LNCAP (cell line): ENCODE measurements at regions not wholly inside any gene's neighbourhood (a gene's known extent, or its start where the extent isn't known, plus 50 kb on each side); places are given as distances from the start of the nearest gene placed in this dataset.

Experiments
- TF ChIP-seq, protein P1 (sequence below): fragments of 450-650 bp; IDR thresholded peaks from 2 replicates; pipeline ENCODE4 v1.5.1; 2017; ENCODE audit warnings: mild to moderate bottlenecking

GRCh38 chr1:238006779-238007178 lies 116.1 kb upstream of the ZP4 start:
- TF ChIP-seq, protein P1, sequence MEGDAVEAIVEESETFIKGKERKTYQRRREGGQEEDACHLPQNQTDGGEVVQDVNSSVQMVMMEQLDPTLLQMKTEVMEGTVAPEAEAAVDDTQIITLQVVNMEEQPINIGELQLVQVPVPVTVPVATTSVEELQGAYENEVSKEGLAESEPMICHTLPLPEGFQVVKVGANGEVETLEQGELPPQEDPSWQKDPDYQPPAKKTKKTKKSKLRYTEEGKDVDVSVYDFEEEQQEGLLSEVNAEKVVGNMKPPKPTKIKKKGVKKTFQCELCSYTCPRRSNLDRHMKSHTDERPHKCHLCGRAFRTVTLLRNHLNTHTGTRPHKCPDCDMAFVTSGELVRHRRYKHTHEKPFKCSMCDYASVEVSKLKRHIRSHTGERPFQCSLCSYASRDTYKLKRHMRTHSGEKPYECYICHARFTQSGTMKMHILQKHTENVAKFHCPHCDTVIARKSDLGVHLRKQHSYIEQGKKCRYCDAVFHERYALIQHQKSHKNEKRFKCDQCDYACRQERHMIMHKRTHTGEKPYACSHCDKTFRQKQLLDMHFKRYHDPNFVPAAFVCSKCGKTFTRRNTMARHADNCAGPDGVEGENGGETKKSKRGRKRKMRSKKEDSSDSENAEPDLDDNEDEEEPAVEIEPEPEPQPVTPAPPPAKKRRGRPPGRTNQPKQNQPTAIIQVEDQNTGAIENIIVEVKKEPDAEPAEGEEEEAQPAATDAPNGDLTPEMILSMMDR = no peak

- TF ChIP-seq, protein P1 = no peak
Measured at GRCh38 chr1:238005116-238005515, 114.4 kb upstream of the ZP4 start.

DNA sequence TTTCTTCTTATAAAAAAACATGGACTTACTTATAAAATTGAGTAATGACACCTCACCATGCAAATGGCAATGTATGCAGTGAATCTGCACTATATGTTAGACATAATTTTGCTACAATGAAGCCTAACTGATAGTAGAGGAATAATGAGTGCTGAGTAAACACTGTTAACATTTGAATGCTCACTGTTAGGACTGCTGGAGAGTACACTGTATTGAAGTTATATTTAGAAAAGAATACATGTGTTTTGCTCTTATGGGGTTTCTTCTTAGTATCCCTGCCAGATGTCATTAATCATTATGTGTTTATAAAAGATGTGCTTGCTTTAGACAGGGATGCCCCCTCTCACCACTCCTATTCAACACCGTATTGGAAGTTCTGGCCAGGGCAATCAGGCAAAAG lies 111.1 kb upstream of the ZP4 start:
- TF ChIP-seq, protein P1 = no peak

GRCh38 chr1:237999426-238000052 lies 108.8 kb upstream of the ZP4 start:
- TF ChIP-seq, protein P1 = no peak

DNA sequence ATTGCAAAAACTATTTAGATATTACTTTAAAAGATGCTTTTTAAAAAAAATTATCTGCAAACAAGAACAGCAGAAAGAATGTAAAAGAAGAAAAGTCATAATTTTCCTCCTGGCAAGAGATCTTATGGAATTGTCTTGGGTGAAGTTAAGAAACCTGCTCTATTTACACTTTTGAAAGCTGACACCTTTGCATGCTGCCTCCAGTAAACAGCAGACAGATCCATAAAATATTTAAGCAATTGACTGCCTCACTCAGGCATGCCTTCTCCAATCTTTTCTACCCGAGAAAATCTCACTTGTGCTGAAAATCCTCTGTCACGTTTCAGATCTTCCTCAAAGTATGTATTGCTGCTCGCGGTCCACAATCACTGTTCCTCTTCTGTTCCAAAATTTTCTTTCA lies 107.9 kb upstream of the ZP4 start:
- TF ChIP-seq, protein P1 = no peak

- TF ChIP-seq, protein P1 = no peak
Measured at GRCh38 chr1:237983496-237983895, 92.8 kb upstream of the ZP4 start.

DNA sequence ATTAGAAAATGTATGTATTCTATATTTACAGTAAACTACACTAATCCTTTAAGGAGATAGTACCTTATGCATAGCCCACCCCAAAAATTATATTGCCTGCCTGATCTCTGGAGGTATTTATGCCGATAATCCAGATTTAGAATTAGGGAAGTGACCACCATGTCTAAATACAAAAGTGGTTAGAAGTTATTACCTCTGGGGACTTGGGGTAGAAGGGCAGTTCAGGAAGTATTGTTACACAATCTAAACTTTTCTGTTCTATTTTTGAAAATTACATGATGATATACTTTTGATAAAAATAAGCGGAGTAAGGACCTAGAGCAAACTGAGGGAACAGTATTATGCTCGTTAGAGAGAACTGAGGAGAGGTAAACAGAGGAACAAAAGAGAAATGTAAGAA lies 90.5 kb upstream of the ZP4 start:
- TF ChIP-seq, protein P1 = no peak

GRCh38 chr1:237976331-237976730 lies 85.6 kb upstream of the ZP4 start:
- TF ChIP-seq, protein P1 = no peak
